ENCODE measurements at regions not wholly inside any gene's neighbourhood (a gene's known extent, or its start where the extent isn't known, plus 50 kb on each side); places are given as distances from the start of the nearest gene placed in this dataset.

DNA sequence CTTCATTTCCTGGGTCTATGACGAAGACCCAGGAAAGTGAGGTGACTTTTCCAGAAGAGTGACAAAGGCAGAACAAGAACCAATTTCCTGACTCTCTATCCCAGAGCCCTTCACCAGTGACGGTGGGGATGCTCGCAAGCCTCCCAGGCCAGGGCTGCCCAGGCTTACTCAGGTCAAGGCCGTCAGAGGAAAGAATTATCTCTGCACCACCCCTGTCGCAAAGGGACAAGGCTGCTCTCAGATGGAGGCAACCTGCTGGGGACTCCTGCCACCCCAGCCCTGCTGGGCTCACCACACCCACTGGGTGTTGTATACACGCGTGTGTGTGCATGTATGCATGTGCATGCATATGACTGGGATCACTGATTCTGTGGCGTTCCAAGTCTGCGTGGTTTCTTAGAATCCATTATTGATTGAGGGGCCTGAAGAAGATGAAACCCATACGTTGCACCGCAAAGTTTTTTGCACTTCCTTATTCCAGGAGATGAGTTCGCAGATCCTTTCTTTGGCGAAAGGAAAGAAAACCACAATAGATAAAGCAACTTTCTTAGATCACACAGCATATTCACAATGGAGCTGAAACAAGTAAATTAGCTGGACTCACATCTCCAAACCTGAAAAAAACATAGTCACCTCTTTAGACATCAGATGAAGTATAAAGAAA, 255.8 kb downstream of the RHOU start:
- TF ChIP-seq ZNF384 (IDR thresholded peaks at IDR 0.05) (no peak), HDGF (IDR thresholded peaks at IDR 0.05; ENCODE audit: borderline replicate concordance) (no peak), TARDBP (IDR thresholded peaks at IDR 0.05) (no peak), CTBP1 (IDR thresholded peaks at IDR 0.05; ENCODE audit: borderline replicate concordance) (no peak), SUZ12 (IDR thresholded peaks at IDR 0.05) (no peak), FOXM1 (IDR thresholded peaks at IDR 0.05; ENCODE audit: borderline replicate concordance) (no peak), LEF1 (IDR thresholded peaks at IDR 0.05; ENCODE audit: borderline replicate concordance) (no peak), PKNOX1 (IDR thresholded peaks at IDR 0.05) (no peak), FOXK2 (IDR thresholded peaks at IDR 0.05) (no peak), FOXA1 (IDR thresholded peaks at IDR 0.05) (no peak), BHLHE40 (IDR thresholded peaks at IDR 0.05; ENCODE audit: borderline replicate concordance) (no peak), ELF4 (IDR thresholded peaks at IDR 0.05) (no peak), NFRKB (IDR thresholded peaks at IDR 0.05) (no peak), ARNT (IDR thresholded peaks at IDR 0.05) (no peak)
